ENCODE measurements at regions not wholly inside any gene's neighbourhood (a gene's known extent, or its start where the extent isn't known, plus 50 kb on each side); places are given as distances from the start of the nearest gene placed in this dataset.

- intact Hi-C loops (cut with DNase I): no loop called here
- TF ChIP-seq POLR2A (IDR thresholded peaks at IDR 0.05): no peak
- TF ChIP-seq, protein P1, sequence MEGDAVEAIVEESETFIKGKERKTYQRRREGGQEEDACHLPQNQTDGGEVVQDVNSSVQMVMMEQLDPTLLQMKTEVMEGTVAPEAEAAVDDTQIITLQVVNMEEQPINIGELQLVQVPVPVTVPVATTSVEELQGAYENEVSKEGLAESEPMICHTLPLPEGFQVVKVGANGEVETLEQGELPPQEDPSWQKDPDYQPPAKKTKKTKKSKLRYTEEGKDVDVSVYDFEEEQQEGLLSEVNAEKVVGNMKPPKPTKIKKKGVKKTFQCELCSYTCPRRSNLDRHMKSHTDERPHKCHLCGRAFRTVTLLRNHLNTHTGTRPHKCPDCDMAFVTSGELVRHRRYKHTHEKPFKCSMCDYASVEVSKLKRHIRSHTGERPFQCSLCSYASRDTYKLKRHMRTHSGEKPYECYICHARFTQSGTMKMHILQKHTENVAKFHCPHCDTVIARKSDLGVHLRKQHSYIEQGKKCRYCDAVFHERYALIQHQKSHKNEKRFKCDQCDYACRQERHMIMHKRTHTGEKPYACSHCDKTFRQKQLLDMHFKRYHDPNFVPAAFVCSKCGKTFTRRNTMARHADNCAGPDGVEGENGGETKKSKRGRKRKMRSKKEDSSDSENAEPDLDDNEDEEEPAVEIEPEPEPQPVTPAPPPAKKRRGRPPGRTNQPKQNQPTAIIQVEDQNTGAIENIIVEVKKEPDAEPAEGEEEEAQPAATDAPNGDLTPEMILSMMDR (IDR thresholded peaks at IDR 0.05): no peak
- Histone ChIP-seq H3K4me1 (no peaks in the 10 kb centered on the region), H3K27ac (no peak overlapping the region), H3K27me3 (no peaks in the 10 kb centered on the region), H3K36me3 (no peaks in the 10 kb centered on the region), H3K4me3 (no peak overlapping the region), H3K9me3 (no peaks in the 10 kb centered on the region)
- DNase-seq (no peak), ATAC-seq (no peak)
- WGBS (ENCODE audit: insufficient coverage, low coverage, low lambda C conversion rate, missing lambda C conversion rate): 42% methylated on average over 3 of the region's 3 CpGs
These were observed 867.6 kb downstream of the SORCS1 start for GRCh38 chr10:106296750-106297392.

- TF ChIP-seq POLR2A (IDR thresholded peaks at IDR 0.05): no peak
- TF ChIP-seq, protein P1 (IDR thresholded peaks at IDR 0.05): no peak
- no peak for DNase-seq
- H3K27ac ChIP-seq: no peak overlapping the region
- ATAC-seq: no peak
- H3K9me3 ChIP-seq: no peaks in the 10 kb centered on the region
- no peak overlapping the region for H3K4me3 ChIP-seq
- H3K36me3 ChIP-seq: no peaks in the 10 kb centered on the region
- no peaks in the 10 kb centered on the region for H3K4me1 ChIP-seq
- 31% methylated on average over 4 of the region's 4 CpGs for WGBS (ENCODE audit: insufficient coverage, low coverage, low lambda C conversion rate, missing lambda C conversion rate)
- H3K27me3 ChIP-seq: no peaks in the 10 kb centered on the region
- intact Hi-C loops (cut with DNase I): no loop called here
These were observed 879.5 kb downstream of the SORCS1 start for GRCh38 chr10:106284802-106285587.

DNA sequence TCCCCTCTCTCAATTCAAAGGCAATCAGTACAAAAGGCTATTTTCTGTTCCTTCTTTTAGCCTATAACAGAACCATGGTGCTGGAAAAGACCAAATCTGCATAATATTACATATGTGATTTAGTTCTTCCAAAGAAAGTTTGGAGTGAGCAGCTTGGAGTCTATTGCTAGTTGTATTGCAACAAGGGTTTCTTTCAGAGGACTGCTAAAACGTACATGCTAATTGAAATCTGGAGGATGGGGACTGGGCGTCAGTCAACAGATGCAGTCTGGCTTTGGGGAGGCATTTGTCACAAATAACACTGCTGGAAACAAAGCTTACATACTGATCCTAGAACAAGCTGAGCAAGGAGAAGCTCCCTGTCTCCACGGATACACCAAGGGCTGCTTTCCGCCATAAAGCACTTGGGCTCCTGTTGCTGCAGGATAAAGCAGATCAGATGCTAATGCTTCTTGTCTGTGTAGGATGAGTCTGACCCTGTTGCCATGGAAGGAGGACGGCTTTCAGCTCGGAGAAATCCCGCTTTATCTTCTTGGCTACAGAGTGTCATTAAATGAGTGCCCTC, 883.5 kb downstream of the SORCS1 start:
- Histone ChIP-seq H3K9me3 (no peaks in the 10 kb centered on the region), H3K27ac (no peak overlapping the region), H3K27me3 (no peaks in the 10 kb centered on the region), H3K4me3 (no peak overlapping the region), H3K4me1 (no peaks in the 10 kb centered on the region), H3K36me3 (no peaks in the 10 kb centered on the region)
- WGBS (ENCODE audit: insufficient coverage, low coverage, low lambda C conversion rate, missing lambda C conversion rate): 55% methylated on average over 7 of the region's 7 CpGs
- TF ChIP-seq POLR2A (IDR thresholded peaks at IDR 0.05): no peak
- TF ChIP-seq, protein P1 (IDR thresholded peaks at IDR 0.05): no peak
- intact Hi-C loops (cut with DNase I): no loop called here
- ATAC-seq (no peak), DNase-seq (no peak)

DNA sequence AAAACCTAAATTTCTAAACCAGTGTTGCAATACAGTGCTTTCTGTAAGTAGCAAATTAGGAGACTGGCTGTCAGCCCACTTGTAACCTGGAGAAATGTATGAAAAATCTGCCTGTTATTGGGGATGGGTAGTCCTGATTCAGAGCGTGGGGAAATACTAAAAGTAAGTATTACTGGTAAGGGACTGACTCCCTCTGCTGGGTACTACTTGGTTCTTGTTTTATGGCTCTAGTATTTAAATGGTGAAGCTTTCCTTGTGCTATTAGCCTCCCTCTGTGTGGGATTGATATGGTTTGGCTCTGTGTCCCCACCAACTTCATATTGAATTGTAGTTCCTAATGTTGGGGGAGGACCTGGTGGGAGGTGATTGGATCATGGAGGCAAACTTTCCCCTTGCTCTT, 886.1 kb downstream of the SORCS1 start:
- WGBS (ENCODE audit: insufficient coverage, low coverage, low lambda C conversion rate, missing lambda C conversion rate): 21% methylated on average over 1 of the region's 1 CpG
- Histone ChIP-seq H3K27me3 (no peaks in the 10 kb centered on the region), H3K4me3 (no peak overlapping the region), H3K36me3 (no peaks in the 10 kb centered on the region), H3K27ac (no peak overlapping the region), H3K9me3 (no peaks in the 10 kb centered on the region), H3K4me1 (no peaks in the 10 kb centered on the region)
- intact Hi-C loops (cut with DNase I): no loop called here
- TF ChIP-seq POLR2A (IDR thresholded peaks at IDR 0.05): no peak
- TF ChIP-seq, protein P1 (IDR thresholded peaks at IDR 0.05): no peak
- DNase-seq: no peak
- no peak for ATAC-seq

Measured in right lobe of liver (tissue), 6 donors.